HG03460 (cell line): ENCODE measurements at regions not wholly inside any gene's neighbourhood (a gene's known extent, or its start where the extent isn't known, plus 50 kb on each side); places are given as distances from the start of the nearest gene placed in this dataset.
A peak's percentile ranks its signal among the peaks of the same experiment; 100 is the strongest.
"Not testable (repeated sequence)": the region's sequence is repeated elsewhere in the genome, so short reads cannot be mapped to it uniquely, and the experiment has no call there.

Experiments
- ATAC-seq: cut with Tn5 transposase; IDR thresholded peaks from one replicate; pipeline ENCODE4 v1.9.1; 2021; ENCODE audit not compliant: unreplicated experiment

DNA sequence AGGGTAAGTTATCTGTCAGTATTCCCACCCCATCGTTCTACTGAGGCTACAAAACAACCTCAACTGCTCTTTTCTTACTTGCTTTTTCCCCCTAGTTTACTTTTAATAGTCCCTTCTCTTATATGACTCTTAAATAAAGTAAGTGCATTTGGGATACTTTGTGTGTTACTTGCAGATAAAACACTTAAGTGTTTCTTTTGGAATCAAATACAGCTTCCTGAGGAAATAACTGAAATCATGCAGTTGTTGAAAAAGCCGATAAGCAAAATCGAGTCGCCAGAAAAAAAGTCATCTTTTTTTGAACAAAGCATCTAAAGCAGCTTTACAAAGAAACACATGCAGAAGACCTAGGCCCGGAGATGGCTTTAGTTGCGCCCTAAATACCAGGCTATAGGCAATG is 53.5 kb upstream of the EPB41L4A start:
- ATAC-seq = no peak

DNA sequence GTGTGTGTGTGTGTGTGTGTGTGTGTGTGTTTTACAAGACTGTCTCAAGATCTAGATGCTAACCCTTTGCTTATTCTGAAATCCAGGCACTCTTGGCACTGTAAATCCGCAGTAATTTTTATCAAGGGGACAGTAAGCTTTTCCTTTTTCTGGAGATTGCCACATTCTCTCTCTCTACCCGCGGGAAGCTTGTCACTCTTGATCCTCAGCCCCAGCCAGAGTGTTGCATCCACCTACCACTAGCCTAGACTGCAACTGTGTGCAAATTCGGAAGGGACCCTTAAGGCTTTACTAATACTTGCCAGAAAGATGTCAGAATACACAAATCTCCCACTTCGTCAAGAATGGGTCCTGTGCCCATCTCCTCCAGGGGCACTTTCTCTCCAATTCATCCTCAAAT is 54.9 kb upstream of the EPB41L4A start:
- ATAC-seq = no peak

DNA sequence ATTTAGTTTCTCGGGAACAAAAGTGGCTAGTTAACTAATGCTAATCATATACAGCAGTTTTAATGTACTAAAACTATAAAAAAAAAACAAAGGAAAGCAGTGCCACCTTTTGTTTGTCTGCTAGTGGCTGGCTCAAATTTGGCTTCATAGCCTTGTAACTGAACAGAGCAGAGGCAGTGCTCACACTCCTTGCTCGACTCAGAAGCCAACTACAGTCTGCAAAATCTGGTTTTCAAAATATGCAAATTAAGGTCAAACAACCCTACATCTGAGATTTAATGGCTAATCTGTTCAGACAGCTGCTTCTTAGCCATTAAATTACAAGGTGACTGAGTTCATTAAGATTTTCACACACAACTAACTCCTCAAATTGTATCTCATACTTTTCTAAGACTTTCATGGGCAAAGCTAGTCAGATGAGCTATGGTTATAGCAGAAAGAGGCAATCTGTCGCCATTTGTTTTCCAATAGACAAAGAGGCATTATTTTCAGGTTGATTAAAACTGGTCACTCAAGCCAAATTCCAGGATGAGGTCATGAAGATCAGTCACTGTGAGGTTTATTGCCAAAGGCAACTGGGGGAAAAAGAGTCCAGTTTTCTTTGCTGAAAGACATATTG is 56.8 kb upstream of the EPB41L4A start:
- ATAC-seq = no peak

DNA sequence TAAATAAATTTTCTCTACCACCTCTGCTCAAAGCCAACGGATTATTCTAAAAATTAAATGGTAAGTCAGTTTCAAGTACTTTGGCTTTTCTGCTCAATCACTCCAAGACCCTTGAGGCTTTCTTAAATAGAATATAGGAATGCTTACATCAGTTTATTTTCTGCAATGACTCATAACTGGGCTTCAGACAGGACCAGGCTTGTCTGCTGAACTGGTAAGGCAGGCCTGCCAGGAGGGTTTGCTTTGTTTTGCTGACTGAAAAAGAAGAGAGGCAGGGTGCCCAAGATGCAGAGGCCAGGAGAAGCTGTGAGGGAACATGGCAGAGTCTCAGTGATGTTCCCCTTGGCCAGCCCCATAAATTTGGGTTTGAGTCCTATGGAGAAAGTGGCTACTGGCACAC is 60.3 kb upstream of the EPB41L4A start:
- ATAC-seq = no peak

DNA sequence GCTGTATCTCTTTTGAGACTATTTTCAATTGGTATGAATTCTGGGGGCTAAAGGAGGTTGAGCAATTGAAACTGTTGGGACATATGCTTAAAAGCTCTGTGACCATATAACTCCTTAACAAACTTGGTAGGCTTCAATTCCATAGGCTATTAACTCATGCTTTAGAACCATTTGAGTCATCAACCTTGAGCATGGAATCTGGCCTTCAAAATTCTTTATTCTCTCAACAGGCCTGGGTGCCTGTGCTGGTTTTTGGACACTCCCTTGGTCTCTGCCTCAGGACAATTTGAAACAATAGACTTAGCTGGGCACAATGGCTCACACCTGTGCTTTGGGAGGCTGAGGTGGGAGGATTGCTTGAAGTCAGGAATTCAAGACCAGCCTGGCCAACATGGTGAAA is 61.4 kb upstream of the EPB41L4A start:
- no peak for ATAC-seq

DNA sequence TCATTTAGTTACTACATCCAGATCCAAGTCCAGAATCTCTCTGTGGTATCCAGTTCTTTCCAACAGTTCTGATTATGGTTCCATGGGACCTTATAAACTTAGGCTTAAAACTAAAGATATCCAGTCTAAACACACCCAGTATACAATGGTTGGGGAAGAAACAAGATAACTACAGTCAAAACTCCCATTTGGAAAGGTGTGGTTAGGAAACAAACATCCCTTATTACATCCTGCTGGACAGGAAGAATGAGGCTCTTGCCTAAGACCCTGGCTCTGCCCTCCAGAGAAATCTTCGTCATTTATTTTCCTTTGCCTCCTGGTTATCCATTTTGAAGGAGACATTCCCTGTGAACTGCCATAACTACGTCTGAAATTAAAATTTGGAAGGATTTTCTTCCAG is 64.6 kb upstream of the EPB41L4A start:
- ATAC-seq = no peak

DNA sequence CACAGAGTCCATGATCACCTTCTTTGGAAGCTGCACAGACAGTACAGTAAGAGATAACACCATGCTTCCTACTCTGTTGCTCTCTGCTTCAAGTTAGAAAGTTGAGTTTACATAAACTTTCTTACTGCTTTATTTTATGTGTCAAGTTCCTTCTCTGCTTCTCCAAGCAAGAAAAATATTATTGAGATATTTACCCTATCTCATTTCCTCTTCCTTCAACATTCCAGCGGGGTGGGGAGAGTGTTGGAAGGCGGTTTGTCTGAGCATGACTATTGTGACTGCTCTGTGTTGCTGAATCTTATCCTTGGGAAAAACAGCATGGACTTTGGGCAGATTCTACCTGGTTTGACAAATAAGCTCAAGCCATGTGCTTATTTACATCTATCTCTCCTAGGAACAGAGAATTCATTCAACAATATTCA is 66.9 kb upstream of the EPB41L4A start:
- no peak for ATAC-seq

DNA sequence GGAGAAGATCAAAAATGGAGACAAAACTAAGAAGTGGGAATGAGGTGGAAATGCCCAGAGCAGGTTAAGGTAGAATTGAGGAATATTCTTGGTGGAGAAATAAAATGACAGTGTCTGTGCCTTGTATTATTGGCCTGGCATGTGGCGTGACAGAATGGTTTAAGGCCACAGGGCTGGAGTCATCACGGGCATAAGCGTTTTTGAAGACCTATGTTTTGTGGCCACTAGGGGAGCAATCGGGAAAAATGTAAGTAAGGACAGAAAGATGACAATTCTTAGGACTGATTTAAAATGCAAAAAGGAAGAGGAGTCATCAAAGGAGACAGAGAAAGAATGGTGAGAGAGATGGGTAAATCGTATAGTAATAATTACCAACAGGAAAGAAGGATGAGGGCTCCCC is 72.2 kb upstream of the EPB41L4A start:
- no peak for ATAC-seq

DNA sequence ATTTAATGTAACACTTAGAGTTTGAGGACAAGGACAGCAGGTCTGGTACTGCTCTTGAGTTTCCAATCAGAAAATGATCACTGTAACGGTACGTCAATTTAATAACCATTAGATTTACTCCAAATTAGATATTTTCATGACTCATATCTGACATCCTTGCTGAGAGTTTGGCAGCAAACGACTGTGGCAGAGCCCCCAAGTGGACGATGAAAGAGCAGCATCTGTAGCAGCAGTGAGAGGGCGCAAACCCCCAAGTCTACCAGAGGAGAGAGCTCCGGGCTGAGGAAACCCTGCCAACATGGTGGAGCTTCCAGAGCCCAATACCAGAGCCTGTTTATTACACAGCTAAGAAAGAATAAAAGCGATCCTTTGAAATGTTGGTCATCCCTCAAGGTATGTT is 73.2 kb upstream of the EPB41L4A start:
- ATAC-seq = peak; percentile 100

DNA sequence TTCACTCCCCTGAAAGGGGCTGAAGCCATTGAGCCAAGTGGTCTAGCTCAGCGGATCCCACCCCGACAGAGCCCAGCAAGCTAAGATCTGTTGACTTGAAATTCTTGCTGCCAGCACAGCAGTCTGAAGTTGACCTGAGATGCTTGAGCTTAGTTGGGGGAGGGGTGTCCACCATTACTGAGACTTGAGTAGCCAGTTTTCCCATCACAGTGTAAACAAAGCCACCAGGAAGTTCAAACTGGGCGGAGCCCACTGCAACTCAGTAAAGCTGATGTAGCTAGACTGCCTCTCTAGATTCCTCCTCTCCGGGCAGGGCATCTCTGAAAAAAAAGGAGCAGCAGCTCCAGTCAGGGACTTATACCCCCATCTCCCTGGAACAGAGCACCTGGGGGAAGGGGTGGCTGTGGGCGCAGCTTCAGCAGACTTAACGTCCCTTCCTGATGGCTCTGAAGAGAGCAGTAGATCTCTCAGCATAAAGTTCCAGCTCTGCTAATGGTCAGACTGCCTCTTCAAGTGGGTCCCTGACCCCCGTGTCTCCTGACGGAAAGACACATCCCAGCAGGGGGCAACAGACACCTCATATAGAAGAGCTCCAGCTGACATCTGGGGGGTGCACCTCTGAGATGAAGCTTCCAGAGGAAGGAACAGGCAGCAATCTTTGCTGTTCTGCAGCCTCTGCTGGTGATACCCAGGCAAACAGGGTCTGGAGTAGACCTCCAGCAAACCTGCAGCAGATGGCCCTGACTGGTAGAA is 84.8 kb upstream of the EPB41L4A start:
- not testable (repeated sequence) for ATAC-seq

DNA sequence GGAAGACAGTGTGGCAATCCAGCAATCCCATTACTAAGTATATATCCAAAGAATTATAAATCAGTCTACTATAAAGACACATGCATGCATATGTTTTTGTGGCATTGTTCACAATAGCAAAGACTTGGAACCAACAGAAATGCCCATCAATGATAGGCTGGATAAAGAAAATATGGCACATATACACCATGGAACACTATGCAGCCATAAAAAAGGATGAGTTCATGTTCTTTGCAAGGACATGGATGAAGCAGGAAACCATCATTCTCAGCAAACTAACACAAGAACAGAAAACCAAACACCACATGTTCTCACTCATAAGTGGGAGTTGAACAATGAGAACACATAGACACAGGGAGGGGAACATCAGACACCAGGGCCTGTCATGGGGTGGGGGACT is 90.0 kb upstream of the EPB41L4A start:
- not testable (repeated sequence) for ATAC-seq

DNA sequence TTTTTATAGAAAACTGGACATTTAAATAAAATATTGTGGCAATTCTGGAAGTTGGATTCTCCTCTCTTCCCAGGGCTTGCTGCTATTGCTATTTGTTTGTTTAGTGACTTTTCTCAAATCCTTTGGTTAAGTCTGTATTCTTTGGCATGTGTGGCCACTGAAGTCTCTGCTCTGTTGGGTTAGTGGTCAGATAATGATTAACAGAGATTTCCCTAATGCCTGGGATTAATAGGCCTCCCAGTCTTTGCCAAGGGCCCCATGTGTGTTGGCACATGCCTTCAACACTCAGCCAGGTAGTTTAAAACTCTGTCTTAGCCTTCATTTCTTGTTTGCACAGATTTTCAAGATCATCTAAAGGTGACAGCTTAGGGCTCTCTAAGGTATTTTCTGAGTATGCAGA is 92.8 kb upstream of the EPB41L4A start:
- no peak for ATAC-seq

DNA sequence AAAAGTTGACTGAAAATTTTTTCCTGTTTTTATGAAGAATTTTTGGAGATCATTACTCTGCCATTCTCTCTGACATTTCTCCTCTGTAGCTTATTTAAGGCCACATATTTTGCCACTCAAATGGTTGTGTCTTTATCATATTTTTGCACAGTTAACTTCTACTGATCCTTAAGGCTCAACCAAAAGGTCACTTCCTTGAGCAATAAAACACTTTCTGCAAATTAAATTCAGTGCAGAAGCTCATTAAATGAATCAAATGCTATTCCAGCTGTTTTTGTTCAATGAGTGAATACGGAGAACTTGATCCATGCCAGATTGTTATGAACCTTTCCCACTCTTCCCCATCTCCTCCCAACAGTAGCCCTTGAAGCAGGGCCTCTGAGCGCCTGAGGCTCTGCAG is 93.8 kb upstream of the EPB41L4A start:
- ATAC-seq = no peak

DNA sequence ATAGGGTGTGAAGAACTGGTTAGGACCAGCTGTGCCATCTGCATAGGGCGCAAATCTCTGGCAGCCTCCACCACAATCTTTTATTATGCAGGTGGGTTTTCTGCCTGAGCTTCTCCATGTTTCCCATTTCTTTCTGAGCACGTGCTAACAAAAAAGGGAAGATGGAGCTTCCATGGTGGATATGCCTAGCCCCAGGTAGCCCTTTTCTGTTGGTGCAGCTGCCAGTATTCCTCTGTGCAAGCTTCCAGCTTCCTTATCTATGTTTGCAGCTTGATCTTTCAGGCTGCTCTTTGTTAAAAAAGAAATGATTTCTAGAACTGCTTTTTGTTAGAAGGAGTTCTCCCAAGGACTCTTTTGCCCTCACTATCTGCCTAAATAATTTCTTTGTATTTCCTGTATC is 95.0 kb upstream of the EPB41L4A start:
- ATAC-seq = no peak

DNA sequence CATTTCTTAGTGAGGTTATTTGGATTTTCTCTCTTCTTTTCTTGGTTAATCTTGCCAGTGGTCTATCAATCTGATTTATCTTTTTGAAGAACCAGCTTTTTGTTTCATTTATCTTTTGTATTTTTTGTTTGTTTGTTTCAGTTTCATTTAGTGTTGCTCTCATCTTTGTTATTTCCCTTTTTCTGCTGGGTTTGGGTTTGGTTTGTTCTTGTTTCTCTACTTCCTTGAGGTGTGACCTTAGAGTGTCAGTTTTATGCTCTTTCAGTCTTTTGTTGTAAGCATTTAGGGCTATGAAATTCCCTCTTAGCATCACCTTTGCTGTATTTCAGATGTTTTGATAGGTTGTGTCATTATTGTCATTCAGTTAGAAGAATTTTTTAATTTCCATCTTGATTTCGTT is 101.4 kb upstream of the EPB41L4A start:
- ATAC-seq = not testable (repeated sequence)

DNA sequence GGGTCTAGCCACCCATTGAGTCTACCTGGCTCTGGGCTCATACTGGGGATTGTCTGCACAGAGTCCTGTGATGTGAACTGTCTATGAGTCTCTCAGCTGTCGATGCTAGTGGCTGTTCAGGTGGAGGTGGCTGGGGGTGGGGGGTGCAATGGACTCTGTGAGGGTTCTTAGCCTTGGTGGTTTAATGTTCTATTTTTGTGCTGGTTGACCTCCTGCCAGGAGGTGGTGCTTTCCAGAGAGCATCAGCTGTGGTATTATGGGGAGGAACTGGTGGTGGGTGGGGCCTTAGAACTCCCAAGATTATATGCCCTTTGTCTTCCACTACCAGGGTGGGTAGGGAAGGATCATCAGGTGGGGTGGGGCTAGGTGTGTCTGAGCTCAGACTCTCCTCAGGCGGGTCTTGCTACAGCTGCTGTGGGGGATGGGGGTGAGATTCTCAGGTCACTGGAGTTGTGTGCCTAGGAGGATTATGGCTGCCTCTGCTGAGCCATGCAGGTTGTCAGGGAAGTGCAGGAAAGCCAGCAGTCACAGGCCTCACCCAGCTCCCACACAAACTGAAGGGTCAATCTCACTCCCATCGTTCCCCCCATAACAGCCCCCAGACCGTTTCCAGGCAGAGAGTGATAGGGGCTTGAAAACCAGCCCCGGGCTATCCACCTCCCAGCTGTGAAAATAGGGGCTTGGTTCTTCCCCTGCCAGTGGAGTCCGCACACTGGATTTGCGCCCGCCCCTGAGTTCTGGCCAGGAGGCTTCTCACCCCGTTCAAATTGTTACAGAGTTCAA is 104.0 kb upstream of the EPB41L4A start:
- peak; percentile 67 for ATAC-seq

DNA sequence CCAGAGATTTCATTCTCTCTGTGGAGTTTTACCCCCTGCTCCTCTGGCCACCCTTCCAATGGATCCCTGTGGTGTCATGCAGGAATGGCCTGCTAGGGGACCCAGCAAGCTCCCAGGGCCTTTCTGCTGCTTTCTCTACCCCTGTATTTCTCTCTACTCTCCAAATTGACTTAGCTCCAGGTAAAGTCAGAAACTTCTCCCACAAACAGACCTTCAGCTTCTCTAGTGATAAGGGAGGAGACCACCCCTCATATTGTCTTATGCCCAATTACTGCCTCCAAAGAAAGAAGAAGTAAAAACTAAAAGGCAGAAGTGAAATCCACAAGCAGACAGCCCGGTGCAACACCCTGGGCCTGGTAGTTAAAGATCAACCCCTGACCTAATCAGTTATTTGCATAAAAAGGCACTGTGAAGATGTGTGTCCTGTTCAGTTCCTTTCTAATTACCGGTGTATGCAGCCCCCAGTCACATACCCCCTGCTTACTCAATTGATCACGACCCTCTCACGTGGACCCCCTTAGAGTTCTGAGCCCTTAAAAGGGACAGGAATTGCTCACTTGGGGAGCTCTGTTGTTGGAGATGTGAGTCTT is 104.7 kb upstream of the EPB41L4A start:
- ATAC-seq = peak; percentile 70

DNA sequence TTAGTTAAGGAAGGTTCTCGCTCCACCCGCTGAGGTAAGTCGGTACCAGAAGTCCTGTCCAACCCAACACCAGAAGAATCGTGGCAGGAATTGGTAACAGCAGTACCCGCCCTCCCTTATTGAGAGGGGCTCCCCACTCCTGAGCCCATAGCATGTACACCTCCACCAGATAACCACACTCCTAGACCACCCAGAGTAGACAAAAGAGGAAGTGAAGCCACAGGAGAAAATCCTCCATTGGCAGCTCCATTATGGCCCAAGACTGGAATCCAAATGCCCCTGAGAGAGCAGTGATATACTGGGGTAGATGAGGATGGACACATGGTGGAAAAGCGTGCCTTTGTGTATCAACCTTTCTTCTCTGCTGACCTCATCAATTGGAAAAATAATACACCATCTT is 106.1 kb upstream of the EPB41L4A start:
- no peak for ATAC-seq

DNA sequence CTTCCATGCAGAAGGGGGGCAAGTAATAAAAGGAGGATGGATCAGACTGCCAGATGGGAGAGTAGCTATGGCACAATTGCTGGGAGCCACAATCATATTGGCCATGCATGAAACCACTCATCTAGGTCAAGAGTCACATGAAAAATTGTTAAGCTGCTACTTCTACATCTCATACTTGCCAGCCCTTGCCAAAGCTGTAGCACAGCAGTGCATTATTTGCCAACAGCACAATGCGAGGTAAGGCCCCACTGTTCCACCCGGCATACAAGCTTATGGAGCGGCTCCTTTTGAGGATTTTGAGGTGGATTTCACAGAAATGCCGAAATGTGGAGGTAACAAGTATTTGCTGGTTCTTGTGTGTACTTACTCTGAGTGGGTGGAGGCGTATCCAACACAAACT is 109.9 kb upstream of the EPB41L4A start:
- ATAC-seq = no peak

DNA sequence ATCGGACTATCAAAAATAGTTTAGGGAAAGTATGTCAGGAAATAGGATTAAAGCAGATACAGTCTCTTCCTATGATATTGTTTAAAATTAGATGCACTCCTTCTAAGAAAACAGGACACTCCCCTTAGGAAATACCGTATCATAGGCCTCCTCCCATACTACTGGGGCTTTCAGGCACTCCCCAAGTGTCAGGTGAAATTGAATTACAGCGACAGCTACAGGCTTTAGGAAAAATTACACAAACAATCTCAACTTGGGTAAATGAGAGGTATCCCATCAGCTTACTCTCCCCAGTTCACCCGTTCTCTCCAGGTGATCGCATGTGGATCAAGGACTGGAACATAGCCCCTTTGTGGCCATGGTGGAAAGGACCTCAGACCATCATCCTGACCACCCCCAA is 110.4 kb upstream of the EPB41L4A start:
- ATAC-seq = no peak

DNA sequence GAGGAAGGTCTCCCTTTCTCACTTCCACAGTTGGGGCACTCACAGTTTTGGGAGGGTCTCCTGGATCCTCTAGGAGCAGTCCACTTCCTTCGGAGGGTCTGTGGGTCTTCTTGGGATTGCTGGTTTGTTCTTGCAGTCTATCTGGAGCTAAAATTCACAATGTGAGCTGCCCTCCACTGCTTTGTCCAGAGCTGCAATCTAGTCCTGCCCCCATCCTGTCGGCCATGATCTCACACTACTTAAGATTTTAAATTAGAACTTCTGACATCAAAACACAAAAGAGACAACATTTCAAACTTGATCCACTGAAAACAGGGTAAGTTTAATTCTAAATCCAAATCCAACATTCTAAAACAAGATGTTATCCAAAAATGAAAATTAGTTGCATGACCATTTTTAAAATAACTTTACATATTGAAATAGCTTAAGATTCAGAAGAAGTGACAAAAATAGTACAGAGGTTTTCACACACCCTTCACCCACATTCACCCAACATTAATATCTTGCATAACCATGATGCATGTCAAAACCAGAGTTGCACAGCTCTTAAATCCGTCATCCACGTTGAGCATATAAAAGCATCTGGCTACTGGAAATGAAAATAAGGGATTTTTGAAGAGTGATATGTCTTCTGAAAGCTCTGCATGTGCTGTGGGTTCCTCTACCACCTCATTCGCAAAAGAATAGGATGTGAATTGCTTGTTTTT is 113.7 kb upstream of the EPB41L4A start:
- no peak for ATAC-seq
